Transverse colon (tissue), 3 donors: ENCODE measurements at regions not wholly inside any gene's neighbourhood (a gene's known extent, or its start where the extent isn't known, plus 50 kb on each side); places are given as distances from the start of the nearest gene placed in this dataset.

Experiments
- POLR2A ChIP-seq: fragments of 450-650 bp; IDR thresholded peaks from one replicate; pipeline ENCODE4 v1.6.1; 2016; ENCODE audit warnings: antibody characterized with exemption, mild to moderate bottlenecking, moderate library complexity
- TF ChIP-seq, protein P1 (sequence below), 5 experiments: fragments of 200-600 bp in 3 of 5; fragments of 450-650 bp in 2 of 5; sonication (generic) in 3 of 5; IDR thresholded peaks; 1 replicate in 2 of 5; 2 replicates in 3 of 5; pipeline ENCODE4 v1.5.1; 2016 to 2017; ENCODE audit warnings: antibody characterized with exemption in 5 of 5, inconsistent platforms in 3 of 5, mild to moderate bottlenecking in 2 of 5, moderate library complexity in 1 of 5

DNA sequence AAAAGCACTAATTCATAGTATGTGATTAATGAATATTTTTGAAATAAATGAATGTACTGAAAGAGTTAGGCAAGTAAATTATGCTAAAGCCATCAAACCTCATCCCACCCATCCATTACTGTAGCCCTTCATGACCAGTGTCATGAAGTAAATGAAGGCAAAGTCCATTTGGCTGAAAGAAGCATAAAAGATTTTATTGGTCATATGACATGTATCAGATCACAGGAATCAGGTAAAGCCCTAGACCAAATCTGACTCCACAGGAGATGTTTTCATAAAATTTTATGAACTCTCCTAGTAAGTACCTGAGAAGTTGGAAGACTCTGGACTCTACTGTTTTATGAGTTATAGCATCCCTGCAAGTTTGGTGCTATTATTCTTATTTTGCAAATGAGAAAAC lies 213.5 kb downstream of the TMEM114 start:
- TF ChIP-seq, protein P1, sequence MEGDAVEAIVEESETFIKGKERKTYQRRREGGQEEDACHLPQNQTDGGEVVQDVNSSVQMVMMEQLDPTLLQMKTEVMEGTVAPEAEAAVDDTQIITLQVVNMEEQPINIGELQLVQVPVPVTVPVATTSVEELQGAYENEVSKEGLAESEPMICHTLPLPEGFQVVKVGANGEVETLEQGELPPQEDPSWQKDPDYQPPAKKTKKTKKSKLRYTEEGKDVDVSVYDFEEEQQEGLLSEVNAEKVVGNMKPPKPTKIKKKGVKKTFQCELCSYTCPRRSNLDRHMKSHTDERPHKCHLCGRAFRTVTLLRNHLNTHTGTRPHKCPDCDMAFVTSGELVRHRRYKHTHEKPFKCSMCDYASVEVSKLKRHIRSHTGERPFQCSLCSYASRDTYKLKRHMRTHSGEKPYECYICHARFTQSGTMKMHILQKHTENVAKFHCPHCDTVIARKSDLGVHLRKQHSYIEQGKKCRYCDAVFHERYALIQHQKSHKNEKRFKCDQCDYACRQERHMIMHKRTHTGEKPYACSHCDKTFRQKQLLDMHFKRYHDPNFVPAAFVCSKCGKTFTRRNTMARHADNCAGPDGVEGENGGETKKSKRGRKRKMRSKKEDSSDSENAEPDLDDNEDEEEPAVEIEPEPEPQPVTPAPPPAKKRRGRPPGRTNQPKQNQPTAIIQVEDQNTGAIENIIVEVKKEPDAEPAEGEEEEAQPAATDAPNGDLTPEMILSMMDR (IDR thresholded peaks at IDR 0.05) = no peak
- TF ChIP-seq POLR2A = no peak
